ENCODE measurements at regions not wholly inside any gene's neighbourhood (a gene's known extent, or its start where the extent isn't known, plus 50 kb on each side); places are given as distances from the start of the nearest gene placed in this dataset.

- Histone ChIP-seq H3K4me2 (no peak overlapping the region), H4K20me1 (ENCODE audit: insufficient read depth) (no peaks in the 10 kb centered on the region), H3K9me2 (no peaks in the 10 kb centered on the region), H3K9me3 (no peaks in the 10 kb centered on the region), H3F3A (replicated peaks; ENCODE audit: insufficient read depth) (no peaks in the 10 kb centered on the region), H3K36me3 (replicated peaks in 1 of 2; ENCODE audit: control insufficient read depth in 1 of 2, insufficient read depth in 2 of 2, low read length in 1 of 2) (no peaks in the 10 kb centered on the region), H3K79me2 (ENCODE audit: insufficient read depth) (no peaks in the 10 kb centered on the region), H2AFZ (ENCODE audit: low read depth) (no peak overlapping the region), H3K27me3 (ENCODE audit: insufficient read depth) (no peaks in the 10 kb centered on the region), H3K27ac (ENCODE audit: low read depth in 2 of 2, low read length in 1 of 2) (no peak overlapping the region), H3K4me3 (ENCODE audit: low read depth in 2 of 2, low read length in 1 of 2) (no peak overlapping the region), H3K4me1 (ENCODE audit: control insufficient read depth in 1 of 2, insufficient read depth in 2 of 2, low read depth in 1 of 2, low read length in 1 of 2) (no peaks in the 10 kb centered on the region), H3K9ac (no peak overlapping the region)
- POLR2A ChIA-PET = no interaction called here
- no peak for DNase-seq
- TF ChIP-seq GATA2 (CRISPR knock-in tag; IDR thresholded peaks at IDR 0.05) (no peak), SMC3 (IDR thresholded peaks at IDR 0.05; ENCODE audit: low read depth, low read length) (no peak), EZH2phosphoT487 (IDR thresholded peaks at IDR 0.05; ENCODE audit: borderline replicate concordance, low read depth) (no peak), FOSL2 (IDR thresholded peaks at IDR 0.05; ENCODE audit: borderline replicate concordance, low read depth) (no peak), JUND (IDR thresholded peaks at IDR 0.05) (no peak), GABPA (IDR thresholded peaks at IDR 0.05; ENCODE audit: low read depth) (no peak), FOXJ3 (CRISPR knock-in tag; IDR thresholded peaks at IDR 0.05) (no peak), TEAD4 (IDR thresholded peaks at IDR 0.05; ENCODE audit: borderline replicate concordance, insufficient read depth) (no peak), RXRA (IDR thresholded peaks at IDR 0.05; ENCODE audit: borderline replicate concordance, low read depth) (no peak), NRF1 (IDR thresholded peaks at IDR 0.05; ENCODE audit: low read depth, low read length) (no peak), EP300 (IDR thresholded peaks at IDR 0.05; ENCODE audit: borderline replicate concordance in 1 of 2, low read depth in 1 of 2, low read length in 1 of 2) (no peak), SIN3A (IDR thresholded peaks at IDR 0.05; ENCODE audit: borderline replicate concordance, low read depth, low read length) (no peak), MXI1 (IDR thresholded peaks at IDR 0.05; ENCODE audit: low read depth, low read length) (no peak), POLR2AphosphoS5 (IDR thresholded peaks at IDR 0.05; ENCODE audit: low read depth, low read length) (no peak), YY1 (IDR thresholded peaks at IDR 0.05; ENCODE audit: low read depth) (no peak)
- TF ChIP-seq, protein P1, sequence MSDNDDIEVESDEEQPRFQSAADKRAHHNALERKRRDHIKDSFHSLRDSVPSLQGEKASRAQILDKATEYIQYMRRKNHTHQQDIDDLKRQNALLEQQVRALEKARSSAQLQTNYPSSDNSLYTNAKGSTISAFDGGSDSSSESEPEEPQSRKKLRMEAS (IDR thresholded peaks at IDR 0.05; ENCODE audit: low read depth) = no peak
- 4% methylated on average over 3 of the region's 3 CpGs for WGBS (ENCODE audit: low lambda C conversion rate)
- CTCF ChIA-PET = no interaction called here
Observed at GRCh38 chr12:58766513-58766870, 153.8 kb downstream of the LRIG3 start.

DNA sequence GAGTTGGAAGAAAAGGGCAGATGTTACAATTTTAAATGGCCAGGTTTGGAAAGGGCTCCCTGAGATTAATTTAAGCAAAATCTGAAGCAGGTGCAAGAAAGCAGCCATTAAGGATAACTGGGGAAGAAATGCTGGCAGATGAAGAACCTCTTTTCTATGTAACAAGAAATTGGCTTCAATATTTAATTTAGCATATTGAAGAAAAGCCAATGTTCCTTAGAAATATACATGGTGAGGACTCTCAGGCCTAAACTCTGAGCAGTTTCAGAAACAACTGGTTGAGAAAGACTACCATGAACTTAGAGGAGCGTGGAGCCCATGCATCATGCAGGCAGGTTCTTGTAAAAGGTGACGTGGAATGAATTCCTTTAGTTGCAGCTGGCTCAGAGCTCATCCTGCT, 152.8 kb downstream of the LRIG3 start:
- Histone ChIP-seq H3K9ac (no peak overlapping the region), H3K4me1 (ENCODE audit: control insufficient read depth in 1 of 2, insufficient read depth in 2 of 2, low read depth in 1 of 2, low read length in 1 of 2) (no peaks in the 10 kb centered on the region), H3K4me2 (no peak overlapping the region), H3F3A (replicated peaks; ENCODE audit: insufficient read depth) (no peaks in the 10 kb centered on the region), H3K9me3 (no peaks in the 10 kb centered on the region), H3K36me3 (replicated peaks in 1 of 2; ENCODE audit: control insufficient read depth in 1 of 2, insufficient read depth in 2 of 2, low read length in 1 of 2) (no peaks in the 10 kb centered on the region), H3K27me3 (ENCODE audit: insufficient read depth) (no peaks in the 10 kb centered on the region), H3K79me2 (ENCODE audit: insufficient read depth) (no peaks in the 10 kb centered on the region), H3K9me2 (no peaks in the 10 kb centered on the region), H3K4me3 (ENCODE audit: low read depth in 2 of 2, low read length in 1 of 2) (no peak overlapping the region), H3K27ac (ENCODE audit: low read depth in 2 of 2, low read length in 1 of 2) (no peak overlapping the region), H2AFZ (ENCODE audit: low read depth) (no peak overlapping the region), H4K20me1 (ENCODE audit: insufficient read depth) (no peaks in the 10 kb centered on the region)
- no peak for DNase-seq
- 22% methylated on average over 2 of the region's 2 CpGs for WGBS (ENCODE audit: low lambda C conversion rate)
- ChIA-PET CTCF (no interaction called here), POLR2A (no interaction called here)
- no peak for TF ChIP-seq TCF12 (IDR thresholded peaks at IDR 0.05)
- no peak for TF ChIP-seq GABPA (IDR thresholded peaks at IDR 0.05; ENCODE audit: low read depth)
- TF ChIP-seq EP300 (IDR thresholded peaks at IDR 0.05; ENCODE audit: borderline replicate concordance in 1 of 2, low read depth in 1 of 2, low read length in 1 of 2) = no peak
- no peak for TF ChIP-seq POLR2AphosphoS5 (IDR thresholded peaks at IDR 0.05; ENCODE audit: low read depth, low read length)
- TF ChIP-seq ELF1 (IDR thresholded peaks at IDR 0.05) = no peak
- TF ChIP-seq, protein P1 (IDR thresholded peaks at IDR 0.05; ENCODE audit: low read depth) = no peak
